ENCODE measurements at regions not wholly inside any gene's neighbourhood (a gene's known extent, or its start where the extent isn't known, plus 50 kb on each side); places are given as distances from the start of the nearest gene placed in this dataset.

GRCh38 chr2:192487636-192488035, 292.9 kb upstream of the TMEFF2 start:
- TF ChIP-seq EZH2phosphoT487 (IDR thresholded peaks at IDR 0.05; ENCODE audit: borderline replicate concordance) (no peak), CTCF (conservative IDR thresholded peaks at IDR 0.05; ENCODE audit: low read length) (no peak)
